CD8-positive, alpha-beta memory T cell (primary cell): ENCODE measurements at regions not wholly inside any gene's neighbourhood (a gene's known extent, or its start where the extent isn't known, plus 50 kb on each side); places are given as distances from the start of the nearest gene placed in this dataset.

Experiments used
- CTCF ChIA-PET: fragments of 350-600 bp; sonication (Branson Sonifier 250); formaldehyde crosslinking; loops from one replicate; lab custom pipeline; 2021; ENCODE audit warnings: antibody characterized with exemption; lab: Charles Lee
- POLR2A ChIA-PET: fragments of 350-600 bp; sonication (Branson Sonifier 250); formaldehyde crosslinking; loops from one replicate; lab custom pipeline; 2021; ENCODE audit warnings: antibody characterized with exemption; lab: Charles Lee
- DNase-seq, 5 donors: peaks; one replicate each; pipeline versions ENCODE4 v3.0.0 to v3.0.0-alpha.2; 2020 to 2022; ENCODE audit warnings: mixed read lengths in 1 of 5
- H3K27ac ChIP-seq: one replicate; pipeline ENCODE4 v1.7.0; 2013; ENCODE audit warnings: low read depth, mild to moderate bottlenecking, low read length, moderate library complexity
- H3K27me3 ChIP-seq: 2 replicates; pipeline ENCODE4 v1.7.0; 2013; ENCODE audit warnings: low read length, mild to moderate bottlenecking; ENCODE audit not compliant: insufficient read depth, poor library complexity, severe bottlenecking
- H3K36me3 ChIP-seq: 2 replicates; pipeline ENCODE4 v1.7.0; 2013; ENCODE audit warnings: mild to moderate bottlenecking, low read length, moderate library complexity; ENCODE audit not compliant: insufficient read depth
- H3K4me1 ChIP-seq: 2 replicates; pipeline ENCODE4 v1.7.0; 2013; ENCODE audit warnings: mild to moderate bottlenecking, low read length, moderate library complexity; ENCODE audit not compliant: insufficient read depth
- H3K4me3 ChIP-seq: 2 replicates; pipeline ENCODE4 v1.7.0; 2013; ENCODE audit warnings: mild to moderate bottlenecking, low read length
- H3K9me3 ChIP-seq: 2 replicates; pipeline ENCODE4 v1.7.0; 2013; ENCODE audit warnings: mild to moderate bottlenecking, low read length
- H3K27ac Mint-ChIP-seq, 8 donors: one replicate each; pipeline ENCODE4 v1.8.0; 2020 to 2021; ENCODE audit warnings: mixed read lengths in 8 of 8, mild to moderate bottlenecking in 6 of 8, inconsistent platforms in 3 of 8, moderate library complexity in 3 of 8
- H3K27me3 Mint-ChIP-seq, 2 donors: one replicate each; pipeline ENCODE4 v1.8.0; 2020 to 2021; ENCODE audit warnings: mixed read lengths in 2 of 2, mild to moderate bottlenecking in 1 of 2, moderate library complexity in 1 of 2
- H3K36me3 Mint-ChIP-seq, 3 donors: one replicate each; pipeline ENCODE4 v1.8.0; 2020 to 2021; ENCODE audit warnings: mixed read lengths in 3 of 3, inconsistent platforms in 1 of 3, mild to moderate bottlenecking in 1 of 3
- H3K4me1 Mint-ChIP-seq, 3 donors: one replicate each; pipeline ENCODE4 v1.8.0; 2020 to 2021; ENCODE audit warnings: mixed read lengths in 3 of 3, inconsistent platforms in 1 of 3, mild to moderate bottlenecking in 1 of 3
- H3K4me3 Mint-ChIP-seq, 7 donors: one replicate each; pipeline ENCODE4 v1.8.0; 2020 to 2021; ENCODE audit warnings: mixed read lengths in 7 of 7, mild to moderate bottlenecking in 6 of 7, moderate library complexity in 4 of 7, inconsistent platforms in 2 of 7
- H3K9me3 Mint-ChIP-seq, 5 donors: one replicate each; pipeline ENCODE4 v1.8.0; 2020 to 2022; ENCODE audit warnings: mixed read lengths in 5 of 5, mild to moderate bottlenecking in 3 of 5, moderate library complexity in 2 of 5, inconsistent platforms in 1 of 5

GRCh38 chr6:99017150-99017549 is 69.4 kb upstream of the FBXL4 start:
- Mint-ChIP-seq H3K36me3 (no peaks in the 10 kb centered on the region), H3K9me3 (peaks cover 0 to 2% (median 0%) of the 10 kb centered on the region in 5 donors), H3K4me1 (no peaks in the 10 kb centered on the region), H3K27me3 (peaks cover 3 to 15% of the 10 kb centered on the region in 2 donors), H3K4me3 (no peak overlapping the region), H3K27ac (no peak overlapping the region)
- ChIA-PET POLR2A (no interaction called here), CTCF (no interaction called here)
- H3K9me3 ChIP-seq = no peaks in the 10 kb centered on the region
- no peaks in the 10 kb centered on the region for H3K4me1 ChIP-seq
- H3K36me3 ChIP-seq = no peaks in the 10 kb centered on the region
- DNase-seq = no peak
- no peaks in the 10 kb centered on the region for H3K27me3 ChIP-seq
- no peak overlapping the region for H3K27ac ChIP-seq
- H3K4me3 ChIP-seq = no peak overlapping the region

- POLR2A ChIA-PET = no interaction called here
- H3K27me3 ChIP-seq = no peaks in the 10 kb centered on the region
- no peaks in the 10 kb centered on the region for H3K4me1 Mint-ChIP-seq
Observed at GRCh38 chr6:99016355-99016754, 68.6 kb upstream of the FBXL4 start.

GRCh38 chr6:99014061-99014460 is 66.3 kb upstream of the FBXL4 start:
- POLR2A ChIA-PET = no interaction called here
- Mint-ChIP-seq H3K4me3 (no peak overlapping the region), H3K36me3 (no peaks in the 10 kb centered on the region), H3K27me3 (peaks cover 4 to 21% of the 10 kb centered on the region in 2 donors), H3K4me1 (no peaks in the 10 kb centered on the region), H3K9me3 (no peaks in the 10 kb centered on the region), H3K27ac (no peak overlapping the region)
- Histone ChIP-seq H3K36me3 (no peaks in the 10 kb centered on the region), H3K4me1 (no peaks in the 10 kb centered on the region), H3K9me3 (no peaks in the 10 kb centered on the region), H3K27ac (no peak overlapping the region), H3K4me3 (no peak overlapping the region), H3K27me3 (no peaks in the 10 kb centered on the region)
- no peak for DNase-seq
- CTCF ChIA-PET = no interaction called here

More at GRCh38 chr6:99016355-99016754, 68.6 kb upstream of the FBXL4 start:
- H3K27ac ChIP-seq = no peak overlapping the region
- Mint-ChIP-seq H3K4me3 (no peak overlapping the region), H3K27me3 (peaks cover 3 to 15% of the 10 kb centered on the region in 2 donors), H3K27ac (no peak overlapping the region), H3K9me3 (peaks cover 0 to 2% (median 0%) of the 10 kb centered on the region in 5 donors), H3K36me3 (no peaks in the 10 kb centered on the region)
- no peak overlapping the region for H3K4me3 ChIP-seq
- no peaks in the 10 kb centered on the region for H3K36me3 ChIP-seq
- H3K4me1 ChIP-seq = no peaks in the 10 kb centered on the region
- CTCF ChIA-PET = no interaction called here
- no peak for DNase-seq
- H3K9me3 ChIP-seq = no peaks in the 10 kb centered on the region

- CTCF ChIA-PET = no interaction called here
- H3K36me3 ChIP-seq = no peaks in the 10 kb centered on the region
- H3K4me3 ChIP-seq = no peak overlapping the region
- Mint-ChIP-seq H3K27ac (no peak overlapping the region), H3K9me3 (no peaks in the 10 kb centered on the region), H3K27me3 (peaks cover 2 to 21% of the 10 kb centered on the region in 2 donors), H3K4me1 (no peaks in the 10 kb centered on the region), H3K36me3 (no peaks in the 10 kb centered on the region), H3K4me3 (no peak overlapping the region)
- no peaks in the 10 kb centered on the region for H3K9me3 ChIP-seq
- DNase-seq = no peak
- no peaks in the 10 kb centered on the region for H3K4me1 ChIP-seq
- H3K27ac ChIP-seq = no peak overlapping the region
- H3K27me3 ChIP-seq = no peaks in the 10 kb centered on the region
- POLR2A ChIA-PET = no interaction called here
Observed at GRCh38 chr6:99013661-99014060, 65.9 kb upstream of the FBXL4 start.

GRCh38 chr6:99013145-99013544 is 65.4 kb upstream of the FBXL4 start:
- no peak overlapping the region for H3K4me3 Mint-ChIP-seq
- H3K27ac Mint-ChIP-seq = no peak overlapping the region
- H3K36me3 Mint-ChIP-seq = no peaks in the 10 kb centered on the region
- Histone ChIP-seq H3K36me3 (no peaks in the 10 kb centered on the region), H3K9me3 (no peaks in the 10 kb centered on the region), H3K4me3 (no peak overlapping the region), H3K27me3 (no peaks in the 10 kb centered on the region), H3K4me1 (no peaks in the 10 kb centered on the region), H3K27ac (no peak overlapping the region)
- H3K9me3 Mint-ChIP-seq = no peaks in the 10 kb centered on the region
- DNase-seq = no peak
- ChIA-PET POLR2A (no interaction called here), CTCF (no interaction called here)
- H3K4me1 Mint-ChIP-seq = no peaks in the 10 kb centered on the region
- H3K27me3 Mint-ChIP-seq = peaks cover 4 to 26% of the 10 kb centered on the region in 2 donors

GRCh38 chr6:99011151-99011550 is 63.4 kb upstream of the FBXL4 start:
- CTCF ChIA-PET = no interaction called here
- no peak for DNase-seq
- no peak overlapping the region for H3K4me3 Mint-ChIP-seq
- no peaks in the 10 kb centered on the region for H3K36me3 ChIP-seq
- H3K27ac Mint-ChIP-seq = no peak overlapping the region
- no peaks in the 10 kb centered on the region for H3K9me3 Mint-ChIP-seq
- H3K27ac ChIP-seq = no peak overlapping the region
- no peaks in the 10 kb centered on the region for H3K27me3 ChIP-seq
- no peaks in the 10 kb centered on the region for H3K4me1 Mint-ChIP-seq
- no peak overlapping the region for H3K4me3 ChIP-seq
- no peaks in the 10 kb centered on the region for H3K9me3 ChIP-seq
- peaks cover 4 to 28% of the 10 kb centered on the region in 2 donors for H3K27me3 Mint-ChIP-seq
- no peaks in the 10 kb centered on the region for H3K4me1 ChIP-seq
- no peaks in the 10 kb centered on the region for H3K36me3 Mint-ChIP-seq
- POLR2A ChIA-PET = no interaction called here

- no peak for DNase-seq
- no peaks in the 10 kb centered on the region for H3K27me3 ChIP-seq
- no peaks in the 10 kb centered on the region for H3K36me3 ChIP-seq
- Mint-ChIP-seq H3K36me3 (no peaks in the 10 kb centered on the region), H3K27ac (no peak overlapping the region), H3K4me3 (no peak overlapping the region), H3K4me1 (no peaks in the 10 kb centered on the region), H3K9me3 (no peaks in the 10 kb centered on the region), H3K27me3 (peaks cover 2 to 12% of the 10 kb centered on the region in 2 donors)
- no peaks in the 10 kb centered on the region for H3K4me1 ChIP-seq
- no peak overlapping the region for H3K27ac ChIP-seq
- no peaks in the 10 kb centered on the region for H3K9me3 ChIP-seq
- ChIA-PET CTCF (no interaction called here), POLR2A (no interaction called here)
- no peak overlapping the region for H3K4me3 ChIP-seq
Observed at GRCh38 chr6:99002831-99003230, 55.1 kb upstream of the FBXL4 start.

GRCh38 chr6:98998103-98998502 is 50.4 kb upstream of the FBXL4 start:
- Mint-ChIP-seq H3K9me3 (no peaks in the 10 kb centered on the region), H3K36me3 (no peaks in the 10 kb centered on the region), H3K4me3 (no peak overlapping the region), H3K27ac (no peak overlapping the region), H3K4me1 (no peaks in the 10 kb centered on the region), H3K27me3 (peaks cover 3 to 31% of the 10 kb centered on the region in 2 donors)
- Histone ChIP-seq H3K36me3 (no peaks in the 10 kb centered on the region), H3K27ac (no peak overlapping the region), H3K27me3 (no peaks in the 10 kb centered on the region), H3K4me3 (no peak overlapping the region), H3K9me3 (no peaks in the 10 kb centered on the region), H3K4me1 (no peaks in the 10 kb centered on the region)
- DNase-seq = no peak
- POLR2A ChIA-PET = no interaction called here
- CTCF ChIA-PET = no interaction called here
